Panc1 (cell line): ENCODE measurements at regions not wholly inside any gene's neighbourhood (a gene's known extent, or its start where the extent isn't known, plus 50 kb on each side); places are given as distances from the start of the nearest gene placed in this dataset.

Experiments used
- ATAC-seq: fragments of 200-7000 bp; cut with Tn5 transposase; 2 replicates; pipeline ENCODE4 v1.9.1; 2020; ENCODE audit warnings: mild to moderate bottlenecking, moderate library complexity
- BruUV-seq: library from RNA; stranded (reverse); fragments of 400-500 nt; replicated peaks from 2 replicates; lab custom pipeline; 2021; lab: Mats Ljungman, UMichigan
- CTCF ChIA-PET: fragments of 300-600 bp; sonication (Branson Sonifier 250); formaldehyde crosslinking; loops from one replicate; lab custom pipeline; 2022; ENCODE audit warnings: antibody characterized with exemption; lab: Charles Lee
- POLR2A ChIA-PET: fragments of 300-600 bp; sonication (Branson Sonifier 250); formaldehyde crosslinking; loops from one replicate; lab custom pipeline; 2022; ENCODE audit warnings: antibody characterized with exemption; lab: Charles Lee
- DNase-seq: peaks from one replicate; pipeline ENCODE4 v3.0.0-alpha.2; 2010; ENCODE audit warnings: low read depth, low spot score
- H3K27ac ChIP-seq: 2 replicates; pipeline ENCODE4 v1.5.1; 2011; ENCODE audit warnings: mild to moderate bottlenecking, low read length, inconsistent platforms
- H3K27me3 ChIP-seq: fragments of 200-500 bp; sonication (Bioruptor generic); 2 replicates; pipeline ENCODE4 v1.6.0; 2014; ENCODE audit warnings: low read length, inconsistent platforms; ENCODE audit not compliant: control insufficient read depth, insufficient read depth
- H3K36me3 ChIP-seq: fragments of 200-500 bp; sonication (Bioruptor generic); 2 replicates; pipeline ENCODE4 v1.5.1; 2014; ENCODE audit warnings: inconsistent platforms, mild to moderate bottlenecking, low read length, moderate library complexity; ENCODE audit not compliant: control insufficient read depth, insufficient read depth
- H3K4me1 ChIP-seq: 2 replicates; pipeline ENCODE4 v1.5.1; 2011; ENCODE audit warnings: inconsistent platforms, mild to moderate bottlenecking, low read length, moderate library complexity; ENCODE audit not compliant: control insufficient read depth, insufficient read depth
- H3K4me3 ChIP-seq, 2 experiments: 2 replicates each; pipeline ENCODE4 v1.5.1; 2011 to 2012; ENCODE audit warnings: low read depth in 2 of 2, low read length in 2 of 2, mild to moderate bottlenecking in 2 of 2, inconsistent platforms in 1 of 2, moderate library complexity in 1 of 2
- H3K9me3 ChIP-seq: fragments of 200-500 bp; sonication (Bioruptor generic); 2 replicates; pipeline ENCODE4 v1.5.1; 2014; ENCODE audit warnings: low read depth, mild to moderate bottlenecking, inconsistent platforms, low read length, moderate library complexity; ENCODE audit not compliant: control insufficient read depth, insufficient read depth
- CTCF ChIP-seq: fragments of 450-650 bp; IDR thresholded peaks from 2 replicates; pipeline ENCODE4 v1.5.1; 2017; ENCODE audit warnings: mild to moderate bottlenecking
- POLR2AphosphoS5 ChIP-seq: IDR thresholded peaks from 2 replicates; pipeline ENCODE4 v1.6.1; 2012; ENCODE audit warnings: mild to moderate bottlenecking, low read depth, low read length, moderate library complexity
- REST ChIP-seq, 2 experiments: IDR thresholded peaks; 2 replicates each; pipeline ENCODE4 v1.6.1; 2011 to 2012; ENCODE audit warnings: low read depth in 2 of 2, control low read depth in 1 of 2, low read length in 1 of 2, mild to moderate bottlenecking in 1 of 2, moderate library complexity in 1 of 2; ENCODE audit not compliant: insufficient read depth in 1 of 2
- SIN3A ChIP-seq: IDR thresholded peaks from 2 replicates; pipeline ENCODE4 v1.6.1; 2012; ENCODE audit warnings: low read depth, mild to moderate bottlenecking, low read length, moderate library complexity, borderline replicate concordance; ENCODE audit not compliant: insufficient read depth
- TCF7L2 ChIP-seq: IDR thresholded peaks from 2 replicates; pipeline ENCODE4 v1.6.1; 2011; ENCODE audit warnings: mild to moderate bottlenecking, low read depth, low read length, inconsistent platforms
- in situ Hi-C: cut with HindIII; loops from 2 replicates; pipeline ENCODE4 v1.10.0; 2016; ENCODE audit warnings: low sequenced_read_pairs, low pct_unique_long_range_greater_than_20kb
- intact Hi-C: fragments of 100-400 bp; cut with micrococcal nuclease; formaldehyde crosslinking; loops from one replicate; pipeline ENCODE4 v1.10.0; 2022; ENCODE audit not compliant: unreplicated experiment

- TF ChIP-seq SIN3A (no peak), POLR2AphosphoS5 (no peak), REST (IDR thresholded peaks at IDR 0.05; ENCODE audit: insufficient read depth in 1 of 2, low read depth in 2 of 2, low read length in 1 of 2) (no peak)
- no peak for ATAC-seq
- no peaks in the 10 kb centered on the region for H3K9me3 ChIP-seq
- no TSS peak for BruUV-seq
- ChIA-PET CTCF (no interaction called here), POLR2A (no interaction called here)
- in situ Hi-C loops (no loop called here), intact Hi-C loops (no loop called here)
- no peak overlapping the region for H3K4me3 ChIP-seq
- H3K27me3 ChIP-seq, result no peaks in the 10 kb centered on the region
- H3K27ac ChIP-seq, result no peak overlapping the region
- peaks cover 3% of the 10 kb centered on the region; the same call in 1 of the 2 replicates for H3K4me1 ChIP-seq
- H3K36me3 ChIP-seq, result no peaks in the 10 kb centered on the region
- DNase-seq, result no peak
These were observed 58.0 kb upstream of the CD93 start for GRCh38 chr20:23143986-23144690.

- DNase-seq (peak; percentile 78), ATAC-seq (peak; percentile 89)
- TF ChIP-seq SIN3A (no peak), POLR2AphosphoS5 (no peak), REST (IDR thresholded peaks at IDR 0.05; ENCODE audit: insufficient read depth in 1 of 2, low read depth in 2 of 2, low read length in 1 of 2) (no peak), CTCF (no peak), TCF7L2 (no peak)
- intact Hi-C loops, result no loop called here
- in situ Hi-C loops, result no loop called here
- Histone ChIP-seq H3K36me3 (no peaks in the 10 kb centered on the region), H3K9me3 (no peaks in the 10 kb centered on the region), H3K4me1 (peaks cover 3% of the 10 kb centered on the region; the same call in 1 of the 2 replicates), H3K27ac (no peak overlapping the region), H3K4me3 (no peak overlapping the region), H3K27me3 (no peaks in the 10 kb centered on the region)
- POLR2A ChIA-PET, result no interaction called here
- BruUV-seq, result no TSS peak
- CTCF ChIA-PET, result no interaction called here
These were observed 57.0 kb upstream of the CD93 start for GRCh38 chr20:23143098-23143497.
